Activated CD4-positive, alpha-beta T cell treated with anti-CD3 and anti-CD28 coated beads, Interleukin-2, amount 50 U/mL, for 16 hours (primary cell): ENCODE measurements at regions not wholly inside any gene's neighbourhood (a gene's known extent, or its start where the extent isn't known, plus 50 kb on each side); places are given as distances from the start of the nearest gene placed in this dataset.
"Not testable (repeated sequence)": the region's sequence is repeated elsewhere in the genome, so short reads cannot be mapped to it uniquely, and the experiment has no call there.

Source experiments
- DNase-seq: peaks from one replicate; pipeline ENCODE4 v3.0.0-alpha.2; 2020

DNA sequence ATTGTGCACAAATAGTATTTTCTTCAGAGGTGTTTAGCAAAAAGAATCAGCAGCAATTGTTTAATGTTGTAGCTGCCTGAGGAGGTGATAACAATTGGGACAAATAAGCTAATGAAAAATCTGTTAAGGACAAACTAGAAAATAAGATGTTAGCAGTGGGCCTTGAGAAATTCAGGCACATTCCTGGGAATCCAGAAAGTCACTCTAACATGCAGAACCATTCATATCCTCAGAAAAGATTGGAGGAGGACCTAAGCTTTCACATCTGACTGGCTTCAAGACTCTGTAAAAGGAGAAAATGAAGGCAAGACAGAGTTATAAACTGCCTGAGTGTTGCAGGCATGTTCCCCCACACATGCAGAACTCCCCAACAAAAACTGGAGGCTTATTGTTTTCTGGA, 353.5 kb upstream of the RGPD4 start:
- DNase-seq, result no peak

DNA sequence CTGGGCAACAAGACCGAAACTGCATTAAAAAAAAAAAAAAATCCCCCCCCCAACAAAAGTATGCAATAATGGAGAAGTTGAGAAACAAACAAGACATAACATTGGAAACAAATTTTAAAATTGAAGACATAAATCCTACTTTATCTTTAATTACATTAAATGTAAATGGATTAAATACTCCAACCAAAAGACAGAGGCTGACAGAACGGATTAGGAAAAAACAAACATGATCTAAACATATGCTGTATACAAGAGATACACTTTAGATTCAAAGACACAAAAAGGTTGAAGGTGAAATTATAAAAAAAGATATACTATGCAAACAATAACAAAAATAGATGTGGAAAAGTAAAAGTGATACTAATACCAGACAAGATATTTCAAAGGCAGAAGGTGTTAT, 350.8 kb upstream of the RGPD4 start:
- no peak for DNase-seq

GRCh38 chr2:107502539-107502938, 324.2 kb upstream of the RGPD4 start:
- no peak for DNase-seq

DNA sequence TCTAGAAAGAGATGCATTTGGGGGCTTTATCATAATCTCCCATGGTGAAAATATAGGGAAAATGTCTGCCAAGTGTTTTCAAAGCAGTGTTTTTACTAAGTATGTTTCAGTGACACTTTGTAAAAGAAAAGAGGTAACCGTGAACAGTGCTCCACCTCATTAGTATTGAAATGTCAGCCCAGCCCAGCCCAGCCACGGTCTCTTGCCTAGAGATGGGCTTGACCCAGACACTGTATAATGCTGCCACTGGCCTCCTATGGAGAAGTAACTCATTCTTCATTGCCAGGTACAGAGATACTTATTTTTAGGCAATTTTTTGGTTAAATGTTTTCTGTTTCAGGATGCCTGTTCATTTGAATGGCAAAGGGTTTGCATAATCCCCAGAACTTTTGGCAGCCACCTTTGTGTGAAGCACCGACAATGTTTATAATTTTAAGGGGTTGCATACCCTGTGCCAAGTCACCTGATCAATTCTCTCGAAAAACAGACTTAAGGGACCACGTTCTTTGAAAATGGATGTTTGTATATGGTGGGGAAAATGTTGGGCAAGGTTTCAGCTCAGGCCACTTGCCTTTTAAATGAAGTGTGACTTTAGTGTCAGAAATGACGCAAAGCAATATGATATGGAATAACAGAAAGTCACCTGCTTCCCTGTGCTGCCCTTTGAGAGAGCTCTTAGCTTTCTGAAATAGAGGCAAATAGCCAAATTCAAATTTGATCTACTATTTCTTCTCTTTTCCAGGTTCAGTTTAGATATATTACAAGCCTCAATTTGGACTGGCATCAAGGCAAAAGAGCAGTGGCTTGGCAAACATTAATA, 314.5 kb upstream of the RGPD4 start:
- DNase-seq, result no peak

DNA sequence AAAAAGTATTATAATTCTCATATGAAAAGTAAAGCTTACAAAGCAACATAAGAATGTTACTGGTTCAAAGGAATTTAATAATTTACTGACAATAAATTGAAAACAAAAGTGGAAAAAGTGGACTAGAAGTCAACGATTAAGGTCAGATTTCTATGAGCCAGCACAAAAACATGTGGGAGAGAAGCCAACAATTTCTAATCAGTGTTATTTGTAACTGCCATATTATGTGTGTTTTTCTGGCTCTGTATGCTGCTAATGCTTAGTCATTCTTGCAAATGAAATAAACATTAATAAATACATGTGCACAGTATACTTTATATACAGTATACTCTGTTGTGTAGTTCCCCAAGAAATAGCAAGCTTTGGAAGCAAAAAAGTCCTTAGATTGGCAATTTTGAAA, 301.3 kb upstream of the RGPD4 start:
- DNase-seq, result no peak

DNA sequence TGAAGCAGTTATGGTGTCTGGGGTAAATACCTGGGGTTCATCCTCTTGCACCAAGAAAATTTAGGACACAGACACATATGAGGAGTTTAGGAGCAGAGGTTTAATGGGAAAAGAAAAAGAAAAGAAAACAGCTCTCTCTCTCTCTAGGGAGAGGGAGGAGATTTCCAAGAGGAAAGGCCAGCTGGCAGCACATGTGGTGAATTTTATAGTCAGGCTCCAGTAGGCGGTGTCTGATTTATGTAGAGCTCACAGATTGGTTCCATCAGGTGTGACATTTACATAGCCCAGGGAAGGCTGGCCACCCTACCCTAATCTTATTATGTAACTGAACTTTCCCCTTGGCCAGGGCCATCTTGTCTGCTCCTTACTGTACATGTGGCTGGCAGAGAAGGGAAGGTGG, 297.5 kb upstream of the RGPD4 start:
- no peak for DNase-seq

DNA sequence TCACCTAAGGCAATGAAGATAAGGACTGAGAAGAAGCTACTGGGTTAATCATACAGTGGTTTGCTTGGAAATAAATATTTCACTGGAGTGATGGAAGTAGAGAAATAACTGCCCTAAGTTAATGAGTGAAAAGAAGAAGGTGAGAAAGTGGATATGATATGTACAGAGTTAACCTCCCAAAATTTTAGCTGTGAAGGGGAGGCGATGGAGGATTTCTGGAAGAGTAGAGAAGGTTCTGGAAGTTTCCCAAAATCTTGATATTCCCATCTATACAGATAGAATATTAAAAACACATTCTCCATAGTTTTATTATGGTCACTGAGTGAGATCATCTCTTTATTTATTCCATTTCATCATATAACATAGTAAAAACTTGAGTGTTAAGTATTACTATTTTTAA, 296.6 kb upstream of the RGPD4 start:
- no peak for DNase-seq

DNA sequence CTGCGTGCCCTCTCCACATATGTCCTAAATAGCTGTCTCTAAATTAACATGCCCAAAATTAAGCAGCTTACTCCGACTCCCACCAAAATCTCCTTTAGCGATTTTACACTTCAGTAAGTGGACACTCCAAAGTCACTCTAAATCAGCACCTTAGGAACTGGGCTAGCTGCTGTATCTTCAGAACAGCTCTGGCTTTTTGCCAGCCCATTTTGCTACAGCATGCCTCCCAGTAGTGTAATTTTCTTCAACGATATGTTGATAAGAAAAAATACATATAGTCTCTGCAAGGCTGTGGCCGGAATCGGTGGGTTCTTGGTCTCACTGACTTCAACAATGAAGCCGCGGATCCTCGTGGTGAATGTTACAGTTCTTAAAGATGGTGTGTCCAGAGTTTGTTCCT, 291.8 kb upstream of the RGPD4 start:
- DNase-seq, result no peak

DNA sequence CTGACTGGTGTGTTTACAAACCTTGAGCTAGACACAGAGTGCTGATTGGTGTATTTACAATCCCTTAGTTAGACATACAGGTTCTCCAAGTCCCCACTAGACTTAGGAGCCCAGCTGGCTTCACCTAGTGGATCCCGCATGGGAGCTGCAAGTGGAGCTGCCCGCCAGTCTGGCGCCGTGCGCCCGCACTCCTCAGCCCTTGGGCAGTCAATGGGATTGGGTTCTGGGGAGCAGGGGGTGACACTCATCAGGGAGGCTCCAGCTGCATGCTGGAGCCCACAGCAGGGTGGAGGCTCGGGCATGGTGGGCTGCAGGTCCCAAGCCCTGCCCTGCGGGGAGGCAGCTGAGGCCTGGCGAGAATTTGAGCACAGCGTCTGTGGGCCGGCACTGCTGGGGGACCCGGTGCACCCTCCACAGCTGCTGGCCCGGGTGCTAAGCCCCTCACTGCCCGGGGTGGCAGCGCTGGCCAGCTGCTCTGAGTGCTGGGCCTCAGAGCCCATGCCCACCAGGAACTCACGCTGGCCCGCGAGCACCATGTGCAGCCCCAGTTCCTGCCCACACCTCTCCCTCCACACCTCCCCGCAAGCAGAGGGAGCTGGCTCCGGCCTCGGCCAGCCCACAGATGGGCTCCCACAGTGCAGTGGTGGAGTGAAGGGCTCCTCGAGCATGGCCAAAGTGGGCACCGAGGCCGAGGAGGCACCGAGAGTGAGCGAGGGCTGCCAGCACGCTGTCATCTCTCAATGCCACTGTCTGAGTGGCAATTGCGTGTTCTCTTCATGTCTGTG, 290.6 kb upstream of the RGPD4 start:
- DNase-seq, result not testable (repeated sequence)

DNA sequence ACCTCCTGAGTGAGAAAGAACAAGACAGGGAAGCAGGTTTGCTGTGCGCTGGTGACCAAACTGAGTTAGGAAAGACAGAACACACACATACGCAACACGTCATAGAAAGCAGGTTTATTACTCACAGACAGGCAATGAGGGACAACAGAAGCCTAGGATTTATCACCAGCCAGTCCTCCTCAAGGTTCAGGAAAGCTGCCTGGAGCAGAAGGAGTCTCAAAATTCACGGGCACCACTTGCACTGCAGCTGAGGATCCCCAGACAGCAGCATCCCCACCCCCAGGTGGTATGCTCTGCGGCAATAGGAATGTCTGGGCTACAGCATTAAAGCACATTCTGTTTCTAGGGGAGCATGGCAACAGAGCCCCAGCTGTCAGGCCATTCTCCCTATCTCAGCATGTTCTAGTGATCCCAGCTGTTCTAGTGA, 284.4 kb upstream of the RGPD4 start:
- no peak for DNase-seq

DNA sequence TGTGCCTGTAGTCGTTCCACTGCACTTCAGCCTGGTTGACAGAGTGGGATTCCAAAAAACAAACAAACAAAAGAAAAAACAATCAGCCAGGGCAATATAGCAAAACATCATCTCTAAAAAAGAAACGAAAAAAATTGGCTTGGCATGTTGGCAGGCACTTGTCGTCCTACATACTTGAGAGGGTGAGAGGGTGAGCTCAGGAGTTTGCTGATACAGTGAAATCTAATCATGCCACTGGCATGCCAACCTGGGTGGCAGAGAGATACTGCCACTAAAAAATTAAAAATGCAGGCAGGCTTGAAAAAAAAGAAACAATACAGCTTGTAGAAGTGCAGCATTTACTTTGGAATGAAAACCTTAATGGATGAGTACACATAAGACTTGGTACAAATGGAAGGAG, 282.9 kb upstream of the RGPD4 start:
- DNase-seq, result no peak

GRCh38 chr2:107545066-107545465, 281.6 kb upstream of the RGPD4 start:
- no peak for DNase-seq

GRCh38 chr2:107545851-107546250, 280.8 kb upstream of the RGPD4 start:
- no peak for DNase-seq

DNA sequence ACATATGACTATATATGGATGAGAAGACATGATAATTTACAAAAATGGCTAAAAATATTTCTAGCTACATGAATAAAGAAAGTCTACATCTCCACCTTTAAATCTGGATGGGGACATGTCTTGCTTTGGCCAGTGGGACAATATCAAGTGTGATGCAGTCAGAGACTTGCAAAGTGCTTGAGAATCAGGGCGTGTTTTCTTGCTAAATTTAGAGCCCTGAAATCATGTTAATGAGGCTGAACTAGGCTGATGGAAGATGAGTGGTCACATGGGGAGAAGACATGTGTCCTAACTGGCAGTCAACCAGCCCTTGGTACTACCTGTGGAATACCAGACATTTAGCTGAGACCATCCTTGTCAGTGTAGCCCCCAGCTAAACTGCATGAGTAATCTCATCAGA, 278.5 kb upstream of the RGPD4 start:
- DNase-seq, result no peak

- no peak for DNase-seq
Measured at GRCh38 chr2:107553046-107553445, 273.6 kb upstream of the RGPD4 start.

- no peak for DNase-seq
Measured at GRCh38 chr2:107553539-107553938, 273.2 kb upstream of the RGPD4 start.

GRCh38 chr2:107556038-107556627, 270.6 kb upstream of the RGPD4 start:
- no peak for DNase-seq

DNA sequence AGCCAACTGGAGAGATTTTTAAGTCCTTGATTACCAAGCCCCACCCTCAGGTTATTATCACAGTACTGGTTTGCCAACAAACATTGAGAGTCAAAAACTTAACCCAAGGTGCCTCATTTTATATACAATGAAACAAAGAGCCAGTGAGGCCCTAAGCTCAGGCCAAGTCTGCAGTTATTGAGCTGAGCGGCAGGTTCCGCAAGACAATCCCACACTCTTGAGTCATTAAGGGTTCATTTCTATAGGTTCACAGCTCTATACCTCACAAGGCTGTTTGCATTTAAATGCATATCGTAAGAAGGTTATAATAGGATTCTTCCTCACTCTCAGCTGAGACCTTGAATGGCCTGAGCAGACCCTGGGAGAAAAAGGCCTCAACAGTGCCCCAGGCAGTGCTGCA, 268.4 kb upstream of the RGPD4 start:
- DNase-seq, result no peak

DNA sequence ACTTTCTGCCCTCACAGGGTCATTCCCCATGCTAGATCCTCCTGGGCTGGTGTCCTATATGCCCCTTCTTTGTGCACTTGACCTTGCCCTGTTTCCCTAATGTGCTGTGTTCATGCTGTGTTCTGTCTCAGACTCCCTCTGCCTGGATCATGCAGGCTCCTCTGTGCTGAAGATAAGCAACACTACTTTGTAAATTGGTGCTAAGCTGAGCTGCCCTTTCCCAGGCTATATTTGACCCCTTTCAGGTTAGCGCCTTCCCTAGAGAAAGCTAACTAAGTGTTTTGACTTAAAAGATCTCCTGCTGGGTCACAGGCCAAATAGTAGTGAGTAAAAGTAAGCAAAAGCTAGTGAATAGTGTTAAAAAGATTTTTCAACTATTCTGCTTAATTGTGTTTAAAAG, 257.2 kb upstream of the RGPD4 start:
- DNase-seq, result no peak

GRCh38 chr2:107570876-107571275, 255.8 kb upstream of the RGPD4 start:
- no peak for DNase-seq

GRCh38 chr2:107572890-107573289, 253.8 kb upstream of the RGPD4 start:
- not testable (repeated sequence) for DNase-seq

GRCh38 chr2:107576991-107577390, 249.7 kb upstream of the RGPD4 start:
- DNase-seq, result no peak

- DNase-seq, result no peak
Measured at GRCh38 chr2:107582487-107582886, 244.2 kb upstream of the RGPD4 start.

- no peak for DNase-seq
Measured at GRCh38 chr2:107584577-107584976, 242.1 kb upstream of the RGPD4 start.
